GM23248 (cell line): ENCODE measurements at regions not wholly inside any gene's neighbourhood (a gene's known extent, or its start where the extent isn't known, plus 50 kb on each side); places are given as distances from the start of the nearest gene placed in this dataset.
"Not testable (repeated sequence)": the region's sequence is repeated elsewhere in the genome, so short reads cannot be mapped to it uniquely, and the experiment has no call there.

Experiments used
- EZH2 ChIP-seq: fragments of 200-600 bp; sonication (generic); IDR thresholded peaks from 2 replicates; pipeline ENCODE4 v1.6.1; 2018; ENCODE audit warnings: antibody characterized with exemption, mild to moderate bottlenecking; ENCODE audit not compliant: insufficient read depth, poor library complexity, severe bottlenecking
- EZH2phosphoT487 ChIP-seq: fragments of 200-600 bp; sonication (generic); IDR thresholded peaks from 2 replicates; pipeline ENCODE4 v1.6.1; 2018; ENCODE audit warnings: antibody characterized with exemption, moderate library complexity, mild to moderate bottlenecking, low read depth; ENCODE audit not compliant: insufficient read depth

DNA sequence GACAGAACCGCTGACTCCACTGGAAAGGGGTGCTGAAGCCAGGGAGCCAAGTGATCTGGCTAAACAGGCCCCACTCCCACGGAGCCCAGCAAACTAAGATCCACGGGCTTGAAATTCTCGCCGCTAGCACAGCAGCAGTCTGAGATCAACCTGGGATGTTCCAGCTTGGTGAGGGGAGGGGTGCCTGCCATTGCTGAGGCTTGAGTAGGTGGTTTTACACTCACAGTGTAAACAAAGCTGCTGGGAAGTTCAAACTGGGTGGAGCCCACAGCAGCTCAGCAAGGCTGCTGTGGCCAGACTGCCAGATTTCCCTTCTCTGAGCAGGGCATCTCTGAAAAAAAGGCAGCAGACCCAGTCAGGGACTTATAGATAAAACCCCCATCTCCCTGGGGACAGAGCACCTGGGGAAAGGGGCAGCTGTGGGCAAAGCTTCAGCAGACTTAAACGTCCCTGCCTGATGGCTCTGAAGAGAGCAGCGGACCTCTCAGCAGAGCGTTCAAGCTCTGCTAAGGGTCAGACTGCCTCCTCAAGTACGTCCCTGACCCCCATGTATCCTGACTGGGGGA lies 101.8 kb downstream of the HNRNPD start:
- not testable (repeated sequence) for TF ChIP-seq EZH2, EZH2phosphoT487
